Hepatic stellate cell (primary cell): ENCODE measurements at regions not wholly inside any gene's neighbourhood (a gene's known extent, or its start where the extent isn't known, plus 50 kb on each side); places are given as distances from the start of the nearest gene placed in this dataset.

Experiments
- DNase-seq: peaks from one replicate; pipeline ENCODE4 v3.0.0; 2011; ENCODE audit warnings: low spot score

DNA sequence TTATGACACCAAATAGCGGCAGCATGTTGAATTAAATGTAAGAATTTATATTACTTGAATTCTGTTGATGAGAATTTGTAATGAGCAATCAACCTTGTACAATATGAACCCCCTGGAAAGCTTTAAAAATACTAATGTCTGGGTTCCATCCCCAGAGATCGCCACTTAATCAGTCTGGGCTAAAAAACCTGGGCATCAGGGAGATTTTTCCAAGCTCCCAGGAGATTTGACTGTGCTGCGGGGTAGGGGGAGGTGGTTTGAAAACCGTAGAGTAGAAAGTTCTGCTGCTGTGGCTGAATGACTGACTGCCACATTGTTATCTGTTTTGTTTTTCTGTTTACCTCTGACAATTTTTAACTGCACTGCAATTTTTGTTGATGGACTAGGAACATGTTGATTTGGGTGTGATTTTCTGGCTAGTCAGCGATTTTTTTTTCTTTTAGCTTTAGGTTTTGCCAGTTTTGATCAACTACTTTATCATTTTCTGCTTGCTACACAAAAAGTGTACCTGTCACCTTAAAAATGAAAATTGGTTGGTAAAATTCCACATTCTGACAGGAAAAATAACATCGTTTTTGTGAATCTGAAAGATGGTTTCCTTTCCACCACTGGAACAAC is 79.3 kb downstream of the PCTP start:
- no peak for DNase-seq

GRCh38 chr17:55830699-55831471 is 80.0 kb downstream of the PCTP start:
- DNase-seq = no peak

- DNase-seq = no peak
These were observed 82.5 kb downstream of the PCTP start for GRCh38 chr17:55833306-55833705.

- DNase-seq = no peak
These were observed 91.7 kb downstream of the PCTP start for GRCh38 chr17:55842405-55843158.

DNA sequence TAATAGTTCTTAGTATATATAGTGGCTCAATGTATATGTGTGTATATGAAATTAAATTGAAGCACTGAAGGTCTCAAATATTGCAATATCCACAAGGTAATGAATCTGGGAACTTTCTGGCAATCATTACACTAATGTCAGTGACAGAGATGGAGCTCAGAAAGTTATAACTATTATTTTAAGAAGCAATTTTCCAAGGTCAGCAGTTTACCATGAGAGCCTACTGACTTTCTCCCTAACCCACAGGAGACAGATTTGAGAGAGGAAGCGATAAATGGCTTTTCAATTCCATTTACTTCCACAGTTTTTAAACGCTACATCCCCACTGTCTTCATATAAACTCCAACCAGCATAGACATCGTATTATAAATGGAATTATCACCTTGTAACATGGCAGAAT is 92.9 kb downstream of the PCTP start:
- no peak for DNase-seq

- DNase-seq = peak; percentile 43
These were observed 94.5 kb downstream of the PCTP start for GRCh38 chr17:55845385-55845784.

DNA sequence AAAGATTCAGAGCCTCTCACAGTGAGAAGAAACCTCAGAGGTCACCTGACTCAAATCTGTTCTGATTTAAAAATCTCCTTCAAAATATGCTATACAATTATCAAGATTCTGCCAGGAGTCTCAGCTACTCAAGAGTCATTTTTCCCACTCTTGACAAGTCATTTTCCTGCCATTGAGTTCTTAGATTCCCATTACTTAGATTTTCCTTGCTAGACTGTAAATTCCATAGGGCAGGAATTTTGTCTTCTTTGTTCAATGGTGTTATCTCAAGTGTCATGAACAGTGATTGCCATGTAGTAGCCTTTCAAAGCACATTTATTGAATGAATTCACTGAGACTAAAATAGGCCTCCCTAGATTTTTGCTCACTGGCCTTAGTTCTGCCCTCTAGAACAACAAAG is 95.9 kb downstream of the PCTP start:
- no peak for DNase-seq

- DNase-seq = no peak
These were observed 101.9 kb downstream of the PCTP start for GRCh38 chr17:55852734-55853133.

- DNase-seq = no peak
These were observed 108.5 kb downstream of the PCTP start for GRCh38 chr17:55859301-55859795.

DNA sequence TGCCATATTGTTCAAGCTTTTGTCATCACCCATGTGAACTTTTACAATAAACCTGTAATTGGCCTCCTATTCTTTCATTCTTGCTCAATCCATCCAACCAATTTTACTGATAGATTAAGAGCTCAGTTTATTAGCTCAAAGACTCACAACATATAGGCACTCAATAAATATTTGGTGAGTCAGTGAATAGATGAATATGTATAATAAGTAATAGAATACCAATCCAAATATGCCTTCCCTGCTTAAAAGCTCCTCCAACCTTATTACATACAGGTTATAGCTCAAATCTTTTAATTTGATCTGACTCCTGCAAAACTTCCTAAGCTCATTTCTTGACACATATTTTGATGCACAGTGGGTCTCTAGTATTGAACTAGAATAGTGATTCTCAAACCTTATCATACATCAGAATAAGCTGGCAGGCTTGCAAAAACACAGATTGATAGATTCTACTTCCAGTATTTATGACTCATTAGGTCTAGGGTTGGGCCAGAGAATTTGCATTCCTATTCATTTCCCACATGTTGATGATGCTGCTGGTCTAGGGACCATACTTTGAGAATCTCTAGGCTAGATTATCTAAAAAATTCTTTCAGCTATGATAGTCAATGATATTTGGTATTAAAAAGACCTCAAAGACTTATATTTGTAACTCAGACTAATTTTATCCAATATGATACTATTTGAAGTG is 114.4 kb downstream of the PCTP start:
- DNase-seq = no peak

GRCh38 chr17:55870044-55870443 is 119.2 kb downstream of the PCTP start:
- no peak for DNase-seq

DNA sequence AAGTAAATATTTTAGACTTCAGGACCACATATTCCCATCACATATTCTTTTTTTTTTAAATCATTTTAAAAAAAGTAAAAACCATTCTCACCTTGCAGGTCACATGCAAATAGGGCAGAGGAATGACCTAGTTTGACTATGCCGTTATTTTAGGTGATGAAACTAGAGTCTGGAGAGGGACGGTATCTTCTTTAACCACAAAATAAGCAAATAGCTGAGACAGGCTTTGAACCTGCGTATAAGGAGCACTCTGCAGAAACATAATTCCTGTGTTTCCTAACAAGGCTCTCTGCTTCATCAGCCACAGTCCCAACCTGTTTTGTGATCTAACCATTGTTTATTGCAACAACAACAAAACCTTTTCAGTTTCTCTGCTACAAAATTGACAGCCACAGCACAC is 121.5 kb downstream of the PCTP start:
- no peak for DNase-seq

DNA sequence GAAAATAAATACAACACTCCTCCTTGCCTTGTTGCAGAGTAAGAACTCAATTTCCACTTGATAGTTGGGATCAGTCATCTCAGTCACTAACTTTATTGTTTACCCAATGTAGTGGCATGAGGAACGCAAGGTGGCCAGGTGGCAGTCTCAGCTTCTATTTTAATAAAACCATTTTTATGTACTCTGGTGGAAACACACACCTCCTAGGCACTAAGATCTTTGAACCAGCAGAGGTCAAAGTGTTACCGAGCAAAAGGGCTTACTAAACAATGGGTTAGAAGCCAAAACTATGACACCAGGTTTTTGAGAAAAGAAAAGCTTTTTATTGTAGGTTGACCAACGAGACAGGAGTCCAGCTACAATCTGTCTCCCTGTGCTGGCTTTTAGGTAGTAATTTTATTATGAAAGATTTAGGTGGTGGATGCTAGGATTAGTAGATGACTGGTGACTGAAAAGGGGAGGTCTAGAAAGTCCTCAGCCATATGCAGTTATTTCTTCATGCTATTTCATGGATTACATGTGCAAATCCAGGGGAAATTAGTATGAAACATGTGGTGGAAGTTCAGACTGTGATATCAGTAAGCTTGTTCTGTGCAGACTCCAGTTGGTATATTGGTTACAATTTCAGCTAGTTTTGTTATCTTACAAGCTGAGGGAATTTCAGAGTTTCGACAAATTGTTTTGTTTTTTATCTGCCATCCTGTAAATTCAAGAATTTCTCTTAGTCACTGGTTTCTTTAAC is 122.3 kb downstream of the PCTP start:
- no peak for DNase-seq

- no peak for DNase-seq
These were observed 132.3 kb downstream of the PCTP start for GRCh38 chr17:55883149-55883548.

DNA sequence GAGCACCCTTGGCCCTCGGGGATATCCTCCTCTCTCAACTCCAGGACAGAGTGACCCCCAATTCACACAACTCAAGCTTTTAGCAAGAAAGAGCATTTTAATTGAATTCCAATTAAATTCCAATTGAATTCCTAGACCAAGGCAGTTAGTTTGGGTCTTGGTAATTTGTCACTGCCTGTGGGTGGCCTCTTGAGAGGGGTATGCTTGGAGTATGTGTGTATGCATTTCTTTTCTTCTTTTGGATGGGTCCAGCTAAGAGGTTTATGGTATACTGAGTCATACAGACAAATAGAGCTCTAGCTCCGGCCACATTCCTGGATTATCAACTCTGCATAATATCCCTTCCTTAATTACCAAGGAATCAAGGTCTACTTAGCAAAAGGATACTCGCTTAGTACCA is 136.7 kb downstream of the PCTP start:
- no peak for DNase-seq

GRCh38 chr17:55889271-55889670 is 138.4 kb downstream of the PCTP start:
- no peak for DNase-seq

DNA sequence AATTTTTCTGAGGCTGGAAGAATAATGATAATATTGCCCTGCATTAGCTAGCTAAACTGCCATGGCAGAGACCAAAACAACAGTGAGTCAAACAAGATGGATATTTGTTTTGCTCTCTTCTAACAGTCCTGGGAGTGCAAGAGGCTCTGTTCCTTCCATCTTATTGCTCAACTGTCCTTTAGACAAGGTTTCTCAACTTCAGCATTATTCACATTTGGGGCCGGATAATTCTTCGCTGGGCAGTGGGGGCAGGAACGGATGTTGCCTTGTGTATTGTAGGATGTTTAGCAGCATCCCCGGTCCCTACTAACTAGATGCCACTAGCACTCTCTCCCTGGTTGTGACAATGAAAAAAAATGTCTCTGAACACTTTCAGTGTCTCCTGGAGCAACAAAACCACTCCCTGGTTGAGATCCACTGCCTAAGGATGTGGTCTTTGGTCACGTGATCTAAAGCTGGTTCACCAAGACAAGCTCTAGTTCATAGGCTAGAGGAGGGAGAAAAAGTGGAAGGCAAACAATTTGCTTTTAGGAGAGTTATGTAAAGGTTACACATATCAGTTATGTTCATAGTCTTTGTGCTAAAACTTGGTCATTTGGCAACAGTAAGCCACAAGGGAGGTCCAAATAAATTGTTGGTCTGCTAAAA is 144.4 kb downstream of the PCTP start:
- DNase-seq = no peak

GRCh38 chr17:55897301-55897700 is 146.4 kb downstream of the PCTP start:
- no peak for DNase-seq

GRCh38 chr17:55898195-55898594 is 147.3 kb downstream of the PCTP start:
- no peak for DNase-seq

DNA sequence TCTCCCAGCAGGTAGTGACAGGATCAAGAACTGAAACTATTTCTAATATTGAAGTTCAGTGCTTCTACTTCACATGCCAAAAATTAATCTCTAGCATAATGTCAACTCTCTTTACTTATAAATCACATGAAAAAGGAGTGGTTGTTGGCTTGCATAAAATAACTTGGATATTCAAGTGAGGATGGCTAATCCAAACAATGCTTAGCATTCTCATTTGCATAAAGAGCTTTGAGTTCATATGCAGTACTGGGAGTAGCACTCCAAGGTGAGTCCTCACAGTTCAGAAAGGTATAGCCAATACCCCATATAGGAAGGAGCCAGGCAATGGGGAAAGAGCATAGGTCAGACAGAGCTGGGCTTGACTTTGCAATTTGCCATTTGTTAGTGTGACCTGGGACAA is 149.3 kb downstream of the PCTP start:
- no peak for DNase-seq

- DNase-seq = no peak
These were observed 152.3 kb downstream of the PCTP start for GRCh38 chr17:55903028-55903690.
